Fibroblast of the aortic adventitia (primary cell): ENCODE measurements at regions not wholly inside any gene's neighbourhood (a gene's known extent, or its start where the extent isn't known, plus 50 kb on each side); places are given as distances from the start of the nearest gene placed in this dataset.
"Not testable (repeated sequence)": the region's sequence is repeated elsewhere in the genome, so short reads cannot be mapped to it uniquely, and the experiment has no call there.

ENCODE experiments used
- DNase-seq: peaks from one replicate; pipeline ENCODE4 v3.0.0-alpha.2; 2010; ENCODE audit warnings: low read depth
- H3K4me3 ChIP-seq: 2 replicates; pipeline ENCODE4 v1.5.1; 2011; ENCODE audit warnings: low read depth, mild to moderate bottlenecking, control low read depth, low read length, moderate library complexity
- CTCF ChIP-seq: IDR thresholded peaks from 2 replicates; pipeline ENCODE4 v1.5.1; 2011; ENCODE audit warnings: mild to moderate bottlenecking, low read length, control low read depth, inconsistent platforms; ENCODE audit not compliant: insufficient read depth

DNA sequence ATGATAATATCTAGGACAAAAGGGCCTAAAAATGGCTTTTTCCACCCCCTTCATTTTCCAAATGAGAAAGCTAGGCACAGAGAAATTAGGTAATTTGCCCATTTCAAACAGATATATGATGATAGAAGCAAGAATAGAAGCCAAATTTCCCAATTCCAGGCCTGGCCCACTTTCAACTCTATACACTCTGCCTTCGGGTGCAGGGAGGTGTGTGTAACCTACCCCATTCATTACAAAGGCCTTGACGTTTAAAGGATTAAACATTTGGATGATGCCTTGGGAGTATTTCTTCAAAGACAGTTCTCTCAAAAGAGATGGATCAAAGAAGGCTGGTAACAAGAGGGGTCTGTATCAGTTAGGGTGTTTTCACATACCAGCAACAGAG lies 134.1 kb downstream of the CCDC34 start:
- no peak overlapping the region for H3K4me3 ChIP-seq
- no peak for TF ChIP-seq CTCF
- DNase-seq = no peak

DNA sequence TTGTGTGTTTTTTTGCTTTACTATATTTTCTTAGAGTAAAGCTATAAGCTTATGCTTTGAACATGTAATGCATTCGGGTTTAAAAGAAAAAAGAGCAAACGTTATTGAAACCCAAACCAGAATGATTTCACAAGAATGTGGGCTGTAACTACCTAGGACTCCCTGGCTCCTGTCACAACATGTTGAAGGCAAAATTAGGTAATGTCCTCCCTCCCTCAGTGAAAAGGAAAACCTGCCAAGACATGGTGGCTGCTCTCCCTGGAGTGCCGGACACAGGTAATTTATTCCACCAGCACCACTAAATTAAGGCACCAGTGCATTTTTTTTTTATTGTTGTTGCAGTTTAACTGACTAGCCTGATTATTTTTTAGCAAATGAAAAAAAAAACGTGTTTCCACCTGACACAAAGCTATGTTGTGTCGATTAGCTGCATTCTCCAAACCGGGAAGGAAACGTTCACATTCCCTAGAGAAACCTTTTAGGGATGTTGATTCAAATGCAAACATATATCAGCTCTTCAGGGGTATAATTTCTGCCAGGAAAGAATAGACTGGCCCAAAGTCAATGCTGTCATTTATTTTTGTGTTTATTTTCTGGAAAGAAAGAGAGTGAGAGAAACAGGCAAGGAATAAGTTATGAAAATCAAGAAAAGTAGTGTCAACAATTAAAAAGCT lies 134.6 kb downstream of the CCDC34 start:
- TF ChIP-seq CTCF = no peak
- no peak for DNase-seq
- H3K4me3 ChIP-seq = no peak overlapping the region

GRCh38 chr11:27227736-27228135 lies 135.3 kb downstream of the CCDC34 start:
- DNase-seq = no peak
- no peak overlapping the region for H3K4me3 ChIP-seq
- TF ChIP-seq CTCF = no peak

DNA sequence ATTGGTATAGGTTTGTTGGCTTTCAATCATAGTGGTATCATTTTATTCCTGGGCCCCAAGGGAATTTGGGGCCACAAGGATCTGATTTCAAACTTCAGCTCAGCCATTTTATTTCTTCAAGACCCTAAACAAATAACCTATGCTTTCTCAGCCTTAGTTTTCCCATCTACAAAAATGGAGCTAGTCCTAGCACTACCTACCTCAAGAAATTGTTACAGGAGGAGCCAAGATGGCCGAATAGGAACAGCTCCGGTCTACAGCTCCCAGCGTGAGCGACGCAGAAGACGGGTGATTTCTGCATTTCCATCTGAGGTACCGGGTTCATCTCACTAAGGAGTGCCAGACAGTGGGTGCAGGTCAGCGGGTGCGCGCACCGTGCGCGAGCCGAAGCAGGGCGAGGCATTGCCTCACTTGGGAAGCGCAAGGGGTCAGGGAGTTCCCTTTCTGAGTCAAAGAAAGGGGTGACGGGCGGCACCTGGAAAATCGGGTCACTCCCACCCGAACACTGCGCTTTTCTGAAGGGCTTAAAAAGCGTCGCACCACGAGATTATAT lies 143.5 kb downstream of the CCDC34 start:
- not testable (repeated sequence) for DNase-seq, H3K4me3 ChIP-seq

DNA sequence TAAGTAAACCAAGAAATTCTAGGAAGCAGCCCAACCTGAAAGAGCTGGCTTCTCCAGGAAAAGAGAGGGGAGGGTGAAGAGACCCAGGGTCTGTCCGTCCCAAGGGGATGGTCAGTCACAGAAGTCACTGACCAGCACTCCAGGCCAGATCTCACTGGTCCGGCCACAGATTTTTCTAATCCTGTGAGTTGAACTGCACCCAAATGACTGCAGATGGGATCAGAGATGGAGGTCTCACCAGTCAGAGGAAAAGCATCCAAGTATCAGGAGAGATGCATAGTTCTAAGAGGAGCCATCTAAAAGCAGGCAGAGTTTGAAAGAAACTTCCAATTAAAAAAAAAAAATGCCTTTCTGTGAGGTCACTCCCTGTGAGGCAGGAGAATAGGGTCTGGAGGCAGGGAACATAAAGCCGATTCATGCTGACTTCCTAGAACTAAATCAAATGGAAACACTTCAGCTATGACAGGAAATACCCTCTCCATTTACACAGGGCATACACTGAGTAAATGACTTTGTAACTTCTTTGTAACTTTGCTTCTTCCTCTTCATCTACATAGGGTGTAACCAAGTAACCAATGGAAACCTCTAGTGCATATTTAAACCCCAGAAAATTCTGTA lies 144.5 kb downstream of the CCDC34 start:
- no peak overlapping the region for H3K4me3 ChIP-seq
- no peak for TF ChIP-seq CTCF
- peak; percentile 94 for DNase-seq

GRCh38 chr11:27217948-27218420 lies 145.0 kb downstream of the CCDC34 start:
- H3K4me3 ChIP-seq = no peak overlapping the region
- TF ChIP-seq CTCF = no peak
- DNase-seq = peak; percentile 90

- no peak for TF ChIP-seq CTCF
- no peak overlapping the region for H3K4me3 ChIP-seq
- no peak for DNase-seq
These were observed 145.5 kb downstream of the CCDC34 start for GRCh38 chr11:27217496-27217895.
